HG02981 (cell line): ENCODE measurements at regions not wholly inside any gene's neighbourhood (a gene's known extent, or its start where the extent isn't known, plus 50 kb on each side); places are given as distances from the start of the nearest gene placed in this dataset.

Experiments
- ATAC-seq: cut with Tn5 transposase; IDR thresholded peaks from one replicate; pipeline ENCODE4 v1.9.1; 2021; ENCODE audit warnings: mild to moderate bottlenecking, moderate library complexity; ENCODE audit not compliant: unreplicated experiment

DNA sequence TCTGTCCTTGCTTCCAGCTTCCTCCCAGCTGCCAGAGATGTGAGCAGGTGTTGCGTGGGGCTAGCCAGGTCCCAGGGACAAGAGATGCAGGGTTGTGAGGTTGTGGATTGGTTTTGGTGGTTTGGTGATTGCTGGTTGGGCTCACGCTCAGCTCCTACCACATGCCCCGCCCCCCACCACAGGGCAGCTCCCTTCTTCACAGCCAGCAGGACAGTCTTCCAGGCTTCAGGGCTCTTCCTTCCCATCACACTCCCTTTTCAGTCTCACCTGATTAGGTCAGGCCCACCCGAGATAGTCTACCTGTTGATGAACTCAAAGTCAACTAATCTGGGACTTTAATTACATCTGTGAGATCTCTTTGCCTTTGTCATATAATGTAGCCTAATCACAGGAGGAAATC, 52.0 kb upstream of the GLI2 start:
- ATAC-seq = no peak

DNA sequence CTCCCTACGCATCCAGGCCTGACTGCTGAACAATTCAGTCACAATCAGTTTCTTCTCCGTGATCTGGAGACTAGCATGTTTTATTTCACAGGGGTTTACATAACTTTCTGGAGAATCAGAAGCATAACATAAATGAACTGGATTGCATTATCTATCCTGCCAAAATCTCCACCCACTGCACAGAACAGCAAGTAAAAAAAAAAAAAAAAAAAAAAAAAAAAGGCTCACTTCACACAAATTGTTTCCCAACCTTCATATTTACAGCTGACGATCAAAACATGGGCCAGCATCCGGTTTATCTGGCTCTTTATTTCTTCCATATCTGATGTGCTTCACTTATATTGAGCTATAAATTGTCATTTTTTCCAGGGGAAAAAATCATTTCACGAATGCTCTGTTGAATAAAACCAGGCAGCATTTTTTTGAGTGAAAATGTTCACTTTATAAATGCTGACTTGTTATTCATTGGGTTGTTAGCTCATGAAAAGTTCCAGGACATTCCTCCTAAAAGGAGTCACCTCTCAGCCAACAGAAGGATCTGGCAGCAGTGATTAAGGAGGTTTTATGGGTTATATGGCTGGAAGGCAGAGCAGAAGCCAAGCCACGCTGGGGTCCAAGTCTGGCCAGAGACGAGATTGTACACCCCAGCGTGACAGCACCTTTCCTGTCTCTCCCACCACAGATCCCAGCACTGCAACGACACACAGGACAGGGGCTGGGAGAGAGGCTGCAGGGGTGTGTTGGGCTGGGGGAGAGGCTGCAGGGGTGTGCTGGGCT, 51.2 kb upstream of the GLI2 start:
- ATAC-seq = no peak

DNA sequence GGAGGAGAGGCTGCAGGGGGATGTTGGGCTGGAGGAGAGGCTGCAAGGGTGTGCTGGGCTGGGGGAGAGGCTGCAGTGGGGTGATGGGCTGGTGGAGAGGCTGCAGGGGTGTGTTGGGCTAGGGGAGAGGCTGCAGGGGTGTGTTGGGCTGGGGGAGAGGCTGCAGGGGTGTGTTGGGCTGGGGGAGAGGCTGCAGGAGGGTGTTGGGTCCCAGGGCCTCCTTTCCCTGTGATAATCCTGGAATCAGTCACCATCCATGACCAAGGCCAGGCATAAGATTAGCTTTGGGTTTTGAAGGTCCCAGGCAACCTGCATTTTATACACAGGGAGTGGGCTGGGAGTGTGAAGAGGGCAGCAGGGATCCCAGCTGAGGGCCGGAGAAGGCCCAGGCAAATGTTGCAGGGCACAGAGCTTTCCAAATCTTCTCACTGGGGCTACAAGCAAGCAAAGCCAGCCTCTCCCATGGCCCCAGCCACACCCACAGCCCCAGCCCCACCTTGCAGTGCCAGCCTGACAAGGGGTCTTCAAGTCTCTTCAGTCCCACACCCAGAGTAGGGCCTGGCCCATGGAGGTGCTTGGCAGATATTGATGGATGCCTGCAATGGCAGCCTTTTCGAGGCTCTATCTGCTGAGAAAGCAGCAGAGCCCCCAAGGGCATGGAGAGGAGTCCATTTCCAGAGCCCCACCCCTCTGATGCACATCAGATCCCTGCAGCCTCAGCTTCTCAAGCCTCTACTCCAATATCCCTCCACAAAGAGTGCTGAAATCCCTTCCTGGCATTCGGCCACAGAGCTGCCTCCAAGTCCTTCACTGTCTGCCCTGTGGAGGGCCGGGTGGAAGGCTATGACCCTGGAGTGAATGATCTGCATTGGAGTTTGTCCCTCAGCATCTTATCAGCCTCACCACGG, 50.3 kb upstream of the GLI2 start:
- ATAC-seq = no peak
